GM18907 (cell line): ENCODE measurements at regions not wholly inside any gene's neighbourhood (a gene's known extent, or its start where the extent isn't known, plus 50 kb on each side); places are given as distances from the start of the nearest gene placed in this dataset.

ENCODE experiments used
- ATAC-seq: cut with Tn5 transposase; IDR thresholded peaks from one replicate; pipeline ENCODE4 v1.9.1; 2021; ENCODE audit warnings: mild to moderate bottlenecking, moderate library complexity; ENCODE audit not compliant: unreplicated experiment

GRCh38 chr15:69529961-69530633 lies 77.5 kb downstream of the RPLP1 start:
- ATAC-seq, result no peak

GRCh38 chr15:69530991-69531664 lies 78.5 kb downstream of the RPLP1 start:
- no peak for ATAC-seq

- ATAC-seq, result no peak
Measured at GRCh38 chr15:69531665-69532027, 79.0 kb downstream of the RPLP1 start.

GRCh38 chr15:69532066-69532465 lies 79.4 kb downstream of the RPLP1 start:
- no peak for ATAC-seq

- no peak for ATAC-seq
Measured at GRCh38 chr15:69532856-69533255, 80.2 kb downstream of the RPLP1 start.

GRCh38 chr15:69533522-69533921 lies 80.9 kb downstream of the RPLP1 start:
- no peak for ATAC-seq

GRCh38 chr15:69535101-69535638 lies 82.6 kb downstream of the RPLP1 start:
- no peak for ATAC-seq

GRCh38 chr15:69535998-69536397 lies 83.4 kb downstream of the RPLP1 start:
- ATAC-seq, result no peak

GRCh38 chr15:69536726-69537512 lies 84.3 kb downstream of the RPLP1 start:
- no peak for ATAC-seq

- ATAC-seq, result no peak
Measured at GRCh38 chr15:69537901-69538300, 85.3 kb downstream of the RPLP1 start.

GRCh38 chr15:69538379-69538778 lies 85.8 kb downstream of the RPLP1 start:
- ATAC-seq, result no peak

- no peak for ATAC-seq
Measured at GRCh38 chr15:69539345-69539744, 86.7 kb downstream of the RPLP1 start.

GRCh38 chr15:69540622-69541021 lies 88.0 kb downstream of the RPLP1 start:
- no peak for ATAC-seq

GRCh38 chr15:69542028-69542427 lies 89.4 kb downstream of the RPLP1 start:
- ATAC-seq, result no peak

GRCh38 chr15:69543681-69544364 lies 91.2 kb downstream of the RPLP1 start:
- no peak for ATAC-seq

- no peak for ATAC-seq
Measured at GRCh38 chr15:69544365-69545113, 91.9 kb downstream of the RPLP1 start.

- ATAC-seq, result no peak
Measured at GRCh38 chr15:69546182-69546581, 93.6 kb downstream of the RPLP1 start.

GRCh38 chr15:69548395-69549180 lies 96.0 kb downstream of the RPLP1 start:
- no peak for ATAC-seq

- ATAC-seq, result no peak
Measured at GRCh38 chr15:69551391-69552056, 98.9 kb downstream of the RPLP1 start.
